Right cardiac atrium (tissue), 5 donors: ENCODE measurements at regions not wholly inside any gene's neighbourhood (a gene's known extent, or its start where the extent isn't known, plus 50 kb on each side); places are given as distances from the start of the nearest gene placed in this dataset.
"Not testable (repeated sequence)": the region's sequence is repeated elsewhere in the genome, so short reads cannot be mapped to it uniquely, and the experiment has no call there.

Experiments used
- ATAC-seq, 2 donors: fragments of 200-7000 bp; cut with Tn5 transposase; one replicate each; pipeline versions ENCODE4 v1.8.0 to v1.9.1; 2020; ENCODE audit warnings: moderate library complexity in 2 of 2, mild to moderate bottlenecking in 1 of 2
- DNase-seq, 3 donors: peaks; one replicate each; pipeline ENCODE4 v3.0.0-alpha.2; 2020
- H3K27ac ChIP-seq: one replicate; pipeline ENCODE4 v1.5.1; 2013; ENCODE audit warnings: mild to moderate bottlenecking, low read length, control low read depth, moderate library complexity
- H3K27me3 ChIP-seq: one replicate; pipeline ENCODE4 v1.6.1; 2013; ENCODE audit not compliant: control insufficient read depth, insufficient read depth
- H3K4me1 ChIP-seq: one replicate; pipeline ENCODE4 v1.6.1; 2013; ENCODE audit warnings: low read length; ENCODE audit not compliant: control insufficient read depth, insufficient read depth
- H3K4me3 ChIP-seq: one replicate; pipeline ENCODE4 v1.5.1; 2013; ENCODE audit warnings: low read length, control low read depth
- H3K9me3 ChIP-seq: one replicate; pipeline ENCODE4 v1.6.1; 2013; ENCODE audit warnings: low read length; ENCODE audit not compliant: control insufficient read depth
- WGBS: extraction: QIAGEN DNeasy Blood & Tissue Kit; methylation state at CpG from one replicate; pipeline ENCODE4 v1.1.7; 2013; 5-methylcytosine and 5-hydroxymethylcytosine counted together
- intact Hi-C, 4 donors: fragments of 100-400 bp; cut with DNase I; formaldehyde crosslinking; loops; one replicate each; pipeline versions ENCODE4 v1.11.0 to v1.14.0; 2022 to 2023
- donor health status: healthy with polysubstance abuse.
- donor health status: DM: no; HTN: yes; CAD: no.
- donor health status: DM: no; HTN: no; CAD: no.
- donor health status: DM: no; HTN: yes; CAD: no; lungs with severe emphysema.
- donor health status: DM: yes; HTN: yes; CAD: no.

- DNase-seq (no peak), ATAC-seq (peak in 1 of 2 donors; percentile 40)
- H3K9me3 ChIP-seq, result no peaks in the 10 kb centered on the region
- 56% methylated on average over 3 of the region's 3 CpGs for WGBS
- no peaks in the 10 kb centered on the region for H3K27me3 ChIP-seq
- no peaks in the 10 kb centered on the region for H3K4me1 ChIP-seq
- H3K27ac ChIP-seq, result no peak overlapping the region
- no peak overlapping the region for H3K4me3 ChIP-seq
- intact Hi-C loops, result no loop called here
Measured at GRCh38 chr6:15752820-15753219, 90.0 kb upstream of the DTNBP1 start.

GRCh38 chr6:15751721-15752350, 89.0 kb upstream of the DTNBP1 start:
- Histone ChIP-seq H3K4me1 (no peaks in the 10 kb centered on the region), H3K27me3 (no peaks in the 10 kb centered on the region), H3K27ac (no peak overlapping the region), H3K9me3 (no peaks in the 10 kb centered on the region), H3K4me3 (no peak overlapping the region)
- ATAC-seq (no peak), DNase-seq (no peak)
- intact Hi-C loops, result no loop called here
- WGBS, result 64% methylated on average over 3 of the region's 3 CpGs

GRCh38 chr6:15748341-15748740, 85.5 kb upstream of the DTNBP1 start:
- H3K4me3 ChIP-seq, result no peak overlapping the region
- H3K27ac ChIP-seq, result no peak overlapping the region
- no peaks in the 10 kb centered on the region for H3K4me1 ChIP-seq
- intact Hi-C loops, result no loop called here
- WGBS, result 93% methylated on average over 4 of the region's 4 CpGs
- H3K27me3 ChIP-seq, result no peaks in the 10 kb centered on the region
- ATAC-seq, result no peak
- no peaks in the 10 kb centered on the region for H3K9me3 ChIP-seq
- no peak for DNase-seq

- H3K4me3 ChIP-seq, result no peak overlapping the region
- no peaks in the 10 kb centered on the region for H3K4me1 ChIP-seq
- intact Hi-C loops, result no loop called here
- ATAC-seq, result no peak
- DNase-seq, result no peak
- no peaks in the 10 kb centered on the region for H3K27me3 ChIP-seq
- H3K27ac ChIP-seq, result no peak overlapping the region
- WGBS, result 82% methylated on average over 2 of the region's 2 CpGs
- H3K9me3 ChIP-seq, result no peaks in the 10 kb centered on the region
Measured at GRCh38 chr6:15747354-15747883, 84.6 kb upstream of the DTNBP1 start.

GRCh38 chr6:15745781-15746180, 83.0 kb upstream of the DTNBP1 start:
- H3K9me3 ChIP-seq, result no peaks in the 10 kb centered on the region
- DNase-seq, result no peak
- H3K27ac ChIP-seq, result no peak overlapping the region
- 95% methylated on average over 3 of the region's 3 CpGs for WGBS
- intact Hi-C loops, result no loop called here
- no peaks in the 10 kb centered on the region for H3K4me1 ChIP-seq
- H3K27me3 ChIP-seq, result no peaks in the 10 kb centered on the region
- ATAC-seq, result no peak
- H3K4me3 ChIP-seq, result no peak overlapping the region

- Histone ChIP-seq H3K27me3 (no peaks in the 10 kb centered on the region), H3K4me1 (no peaks in the 10 kb centered on the region), H3K4me3 (no peak overlapping the region), H3K27ac (no peak overlapping the region), H3K9me3 (no peaks in the 10 kb centered on the region)
- DNase-seq (no peak), ATAC-seq (no peak)
- 82% methylated on average over 4 of the region's 4 CpGs for WGBS
- intact Hi-C loops, result no loop called here
Measured at GRCh38 chr6:15744818-15745402, 82.1 kb upstream of the DTNBP1 start.

GRCh38 chr6:15742013-15742412, 79.2 kb upstream of the DTNBP1 start:
- H3K4me3 ChIP-seq, H3K27ac ChIP-seq, DNase-seq, H3K4me1 ChIP-seq, H3K27me3 ChIP-seq, ATAC-seq, H3K9me3 ChIP-seq, intact Hi-C loops: not testable (repeated sequence)
- WGBS, result 65% methylated on average over 1 of the region's 1 CpG

- Histone ChIP-seq H3K9me3 (no peaks in the 10 kb centered on the region), H3K27ac (no peak overlapping the region), H3K4me1 (no peaks in the 10 kb centered on the region), H3K27me3 (no peaks in the 10 kb centered on the region), H3K4me3 (no peak overlapping the region)
- intact Hi-C loops, result no loop called here
- DNase-seq (no peak), ATAC-seq (no peak)
Measured at GRCh38 chr6:15741405-15741804, 78.6 kb upstream of the DTNBP1 start.

- 84% methylated on average over 3 of the region's 3 CpGs for WGBS
Measured at GRCh38 chr6:15739867-15740266, 77.0 kb upstream of the DTNBP1 start.

GRCh38 chr6:15739353-15739752, 76.5 kb upstream of the DTNBP1 start:
- H3K9me3 ChIP-seq, result no peaks in the 10 kb centered on the region
- intact Hi-C loops, result no loop called here
- ATAC-seq (no peak), DNase-seq (no peak)
- no peaks in the 10 kb centered on the region for H3K4me1 ChIP-seq
- H3K4me3 ChIP-seq, result no peak overlapping the region
- H3K27ac ChIP-seq, result no peak overlapping the region
- no peaks in the 10 kb centered on the region for H3K27me3 ChIP-seq
- 66% methylated on average over 2 of the region's 2 CpGs for WGBS

More at GRCh38 chr6:15739867-15740266, 77.0 kb upstream of the DTNBP1 start:
- H3K27ac ChIP-seq, result no peak overlapping the region
- H3K4me1 ChIP-seq, result no peaks in the 10 kb centered on the region
- no peak for ATAC-seq
- H3K4me3 ChIP-seq, result no peak overlapping the region
- no peaks in the 10 kb centered on the region for H3K27me3 ChIP-seq
- DNase-seq, result no peak
- intact Hi-C loops, result no loop called here
- H3K9me3 ChIP-seq, result no peaks in the 10 kb centered on the region

GRCh38 chr6:15738195-15738594, 75.4 kb upstream of the DTNBP1 start:
- ATAC-seq, H3K27me3 ChIP-seq, intact Hi-C loops, H3K9me3 ChIP-seq, DNase-seq, H3K4me3 ChIP-seq, H3K4me1 ChIP-seq, H3K27ac ChIP-seq: not testable (repeated sequence)
- WGBS, result 92% methylated on average over 8 of the region's 8 CpGs
